GM19438 (cell line): ENCODE measurements at regions not wholly inside any gene's neighbourhood (a gene's known extent, or its start where the extent isn't known, plus 50 kb on each side); places are given as distances from the start of the nearest gene placed in this dataset.

Experiments
- ATAC-seq: cut with Tn5 transposase; IDR thresholded peaks from one replicate; pipeline ENCODE4 v1.9.1; 2021; ENCODE audit warnings: low read depth; ENCODE audit not compliant: unreplicated experiment

- no peak for ATAC-seq
These were observed 49.7 kb upstream of the WSCD1 start for GRCh38 chr17:6020376-6021010.
